NCI-H128 (cell line): ENCODE measurements at regions not wholly inside any gene's neighbourhood (a gene's known extent, or its start where the extent isn't known, plus 50 kb on each side); places are given as distances from the start of the nearest gene placed in this dataset.

Experiments
- DNase-seq: peaks from one replicate; lab custom pipeline; 2025; ENCODE audit not compliant: unreplicated experiment; lab: John Stamatoyannopoulos, UW

GRCh38 chr1:94620345-94621031 lies 78.9 kb upstream of the F3 start:
- no peak for DNase-seq

GRCh38 chr1:94619731-94620130 lies 78.2 kb upstream of the F3 start:
- DNase-seq = no peak

GRCh38 chr1:94617957-94618739 lies 76.6 kb upstream of the F3 start:
- DNase-seq = no peak

GRCh38 chr1:94617134-94617805 lies 75.7 kb upstream of the F3 start:
- DNase-seq = no peak

GRCh38 chr1:94616506-94616905 lies 74.9 kb upstream of the F3 start:
- no peak for DNase-seq

GRCh38 chr1:94614996-94615395 lies 73.4 kb upstream of the F3 start:
- DNase-seq = no peak

GRCh38 chr1:94614168-94614815 lies 72.7 kb upstream of the F3 start:
- no peak for DNase-seq

- DNase-seq = no peak
These were observed 71.1 kb upstream of the F3 start for GRCh38 chr1:94612525-94613204.

- DNase-seq = no peak
These were observed 70.3 kb upstream of the F3 start for GRCh38 chr1:94611681-94612475.

- no peak for DNase-seq
These were observed 68.1 kb upstream of the F3 start for GRCh38 chr1:94609619-94610018.

- DNase-seq = no peak
These were observed 67.4 kb upstream of the F3 start for GRCh38 chr1:94608852-94609530.

- no peak for DNase-seq
These were observed 66.7 kb upstream of the F3 start for GRCh38 chr1:94608142-94608851.

GRCh38 chr1:94607398-94607797 lies 65.8 kb upstream of the F3 start:
- no peak for DNase-seq

- no peak for DNase-seq
These were observed 64.9 kb upstream of the F3 start for GRCh38 chr1:94606471-94606870.

GRCh38 chr1:94603663-94604062 lies 62.1 kb upstream of the F3 start:
- DNase-seq = no peak

GRCh38 chr1:94602802-94603625 lies 61.5 kb upstream of the F3 start:
- no peak for DNase-seq

GRCh38 chr1:94602316-94602715 lies 60.8 kb upstream of the F3 start:
- DNase-seq = no peak

- no peak for DNase-seq
These were observed 59.0 kb upstream of the F3 start for GRCh38 chr1:94600556-94600955.
